ENCODE measurements at regions not wholly inside any gene's neighbourhood (a gene's known extent, or its start where the extent isn't known, plus 50 kb on each side); places are given as distances from the start of the nearest gene placed in this dataset.
A peak's percentile ranks its signal among the peaks of the same experiment; 100 is the strongest.

DNA sequence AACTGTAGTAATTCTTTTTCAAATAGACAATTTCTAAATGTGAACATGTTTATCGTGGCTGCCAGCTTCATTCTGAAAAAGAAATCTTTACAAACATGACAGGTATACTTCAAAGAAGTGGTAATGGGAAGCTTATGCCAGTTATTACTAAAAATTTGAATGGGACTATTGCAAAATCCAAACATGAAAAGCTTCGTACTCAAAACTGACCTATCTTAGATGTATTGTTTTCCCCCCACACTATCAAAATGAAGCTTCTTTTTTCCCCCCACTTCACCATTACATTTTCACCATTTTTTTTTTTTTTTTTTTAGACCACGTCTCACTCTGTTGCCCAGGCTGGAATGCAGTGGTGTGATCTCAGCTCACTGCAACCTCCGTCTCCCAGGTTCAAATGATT lies 50.4 kb upstream of the SERTAD2 start:
- DNase-seq: no peak

GRCh38 chr2:64704996-64705395 lies 51.3 kb upstream of the SERTAD2 start:
- no peak for DNase-seq

DNA sequence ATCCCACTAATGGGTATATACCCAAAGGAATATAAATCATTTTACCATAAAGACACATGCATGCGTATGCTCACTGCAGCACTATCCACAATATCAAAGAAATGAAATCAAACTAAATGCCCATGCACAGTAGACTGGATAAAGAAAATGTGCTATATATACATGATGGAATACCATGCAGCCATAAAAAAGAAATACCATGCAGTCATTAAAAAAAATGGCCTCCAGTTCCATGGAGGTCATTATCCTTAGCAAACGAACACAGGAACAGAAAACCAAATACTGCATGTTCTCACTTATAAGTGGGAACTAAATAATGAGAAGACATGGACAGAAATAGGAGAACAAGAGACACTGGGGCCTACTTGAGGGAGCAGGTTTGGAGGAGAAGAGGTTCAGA lies 53.6 kb upstream of the SERTAD2 start:
- no peak for DNase-seq

DNA sequence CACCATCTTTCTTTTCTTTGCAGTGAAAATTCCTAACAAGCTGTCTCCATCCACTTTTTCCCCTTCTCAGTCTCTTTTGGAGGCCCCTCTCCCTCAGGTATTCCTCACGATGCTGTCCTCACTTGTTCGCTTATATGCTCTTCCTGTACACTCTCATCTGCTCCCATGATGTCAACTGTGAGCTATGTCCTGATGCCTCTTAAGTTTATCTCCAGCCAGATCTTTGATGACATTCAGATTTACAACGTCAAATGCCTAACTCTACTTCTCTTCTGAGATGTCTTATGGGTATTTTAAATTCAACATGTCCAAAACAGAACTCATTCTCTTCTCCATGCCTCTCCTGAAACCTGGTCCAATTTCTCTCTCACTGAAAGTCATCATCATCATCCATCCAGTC lies 55.1 kb upstream of the SERTAD2 start:
- no peak for DNase-seq

DNA sequence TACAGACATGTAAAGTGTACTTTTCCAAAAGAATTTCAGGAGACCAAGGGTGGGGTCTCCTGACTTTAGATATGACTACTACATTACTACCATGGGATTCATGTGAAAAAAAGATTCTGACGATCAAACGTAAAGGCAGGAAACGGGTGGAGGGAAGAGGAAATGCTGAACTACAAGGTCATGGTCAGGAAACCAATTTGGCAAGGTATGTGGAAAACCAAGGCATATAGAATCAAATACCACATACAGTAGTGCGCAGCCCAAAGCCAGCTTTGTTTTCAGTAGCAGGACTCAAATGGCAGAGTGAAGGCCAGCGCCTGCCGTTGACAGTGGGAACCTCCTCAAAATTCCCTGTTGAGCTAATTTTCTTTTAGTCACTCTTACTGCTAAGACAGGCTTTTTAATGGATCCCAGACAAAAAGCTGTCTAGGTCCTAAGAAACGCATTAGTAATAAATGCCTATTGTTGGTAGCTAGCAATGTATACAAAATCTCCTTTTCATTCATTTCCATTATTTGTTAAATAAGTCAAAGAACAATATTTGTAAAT lies 57.6 kb upstream of the SERTAD2 start:
- DNase-seq: no peak

DNA sequence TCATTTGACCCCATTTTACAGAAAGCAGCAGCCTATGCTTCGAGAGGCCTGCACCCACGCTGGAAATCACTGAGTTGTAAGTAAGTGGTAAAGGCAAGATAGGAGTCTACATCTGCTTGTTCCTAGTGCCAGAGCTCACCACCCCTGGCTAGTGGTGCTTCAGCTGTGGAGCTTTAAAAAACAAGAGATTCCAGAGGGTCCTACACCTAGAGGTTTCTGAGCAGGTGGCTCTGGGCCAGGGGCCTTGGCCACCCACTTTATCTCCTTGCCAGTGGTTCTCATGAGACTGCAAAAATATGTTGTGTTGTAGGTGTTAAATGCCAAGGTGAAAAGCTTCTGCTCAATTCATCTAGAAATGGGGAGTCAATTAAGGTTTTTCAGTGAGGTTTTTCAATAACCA lies 60.0 kb upstream of the SERTAD2 start:
- no peak for DNase-seq

- no peak for DNase-seq
Observed at GRCh38 chr2:64716569-64716968, 62.9 kb upstream of the SERTAD2 start.

- DNase-seq: no peak
Observed at GRCh38 chr2:64718250-64718885, 64.7 kb upstream of the SERTAD2 start.

DNA sequence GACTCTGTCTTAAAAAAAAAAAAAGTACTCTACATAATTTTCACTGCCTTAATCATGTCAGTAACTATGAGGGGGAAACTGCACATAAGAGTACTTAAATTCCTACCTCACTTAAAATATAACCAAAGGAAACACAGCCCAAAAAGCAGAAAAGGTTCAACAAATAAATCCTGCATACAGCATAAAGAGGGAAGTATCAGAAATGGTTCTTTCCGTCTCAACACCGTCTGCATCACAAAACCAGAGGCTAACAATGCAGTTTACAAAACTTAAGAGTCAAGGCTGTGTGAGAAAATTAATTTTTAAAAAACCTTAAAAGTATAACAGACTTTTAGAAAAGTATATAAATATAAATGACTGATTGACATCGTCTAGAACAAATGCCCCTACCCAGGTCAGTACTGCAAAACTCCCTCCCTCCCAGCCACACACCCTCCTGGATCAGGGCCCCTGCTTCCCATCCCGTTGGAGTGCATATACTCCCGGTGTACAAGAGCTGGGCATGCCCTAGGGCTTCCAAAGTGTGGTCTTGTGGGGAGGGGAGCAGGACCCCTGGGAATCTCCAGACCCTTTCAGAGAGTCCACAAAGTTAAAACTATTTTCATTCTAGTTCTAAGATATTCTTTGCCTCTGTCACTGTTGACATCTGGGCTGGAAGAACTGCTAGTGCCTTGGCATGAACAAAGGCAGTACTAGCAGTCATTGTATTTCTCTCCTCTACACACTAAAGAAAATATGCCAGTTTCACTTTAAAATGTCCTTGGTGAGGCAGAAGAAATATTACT lies 67.0 kb upstream of the SERTAD2 start:
- no peak for DNase-seq

- DNase-seq: no peak
Observed at GRCh38 chr2:64721320-64721623, 67.6 kb upstream of the SERTAD2 start.

- DNase-seq: no peak
Observed at GRCh38 chr2:64722291-64723044, 68.8 kb upstream of the SERTAD2 start.

GRCh38 chr2:64727013-64727767 lies 73.5 kb upstream of the SERTAD2 start:
- DNase-seq: peak; percentile 61

GRCh38 chr2:64727843-64728463 lies 74.2 kb upstream of the SERTAD2 start:
- no peak for DNase-seq

- DNase-seq: no peak
Observed at GRCh38 chr2:64730551-64731262, 77.0 kb upstream of the SERTAD2 start.

DNA sequence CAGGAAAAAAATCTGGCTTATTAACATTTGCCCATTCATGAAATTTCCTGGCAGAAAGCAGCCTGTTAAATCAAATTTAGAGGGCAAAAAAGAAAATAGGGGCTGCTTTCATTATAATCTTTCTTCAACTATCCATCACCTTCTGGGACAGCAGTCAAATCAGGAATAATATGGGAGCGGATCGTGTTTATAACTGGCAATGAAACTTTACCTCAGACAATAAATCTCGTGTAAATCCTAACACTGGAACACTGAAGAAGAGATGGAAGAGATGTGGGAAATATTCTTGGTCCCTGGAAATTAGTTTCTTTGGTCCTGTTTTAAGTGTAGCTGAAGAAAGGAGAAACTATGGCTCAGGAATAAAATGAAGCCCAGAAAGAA lies 77.5 kb upstream of the SERTAD2 start:
- DNase-seq: no peak

- DNase-seq: no peak
Observed at GRCh38 chr2:64731746-64732145, 78.0 kb upstream of the SERTAD2 start.

GRCh38 chr2:64732146-64732545 lies 78.4 kb upstream of the SERTAD2 start:
- no peak for DNase-seq

GRCh38 chr2:64735504-64735903 lies 81.8 kb upstream of the SERTAD2 start:
- no peak for DNase-seq

DNA sequence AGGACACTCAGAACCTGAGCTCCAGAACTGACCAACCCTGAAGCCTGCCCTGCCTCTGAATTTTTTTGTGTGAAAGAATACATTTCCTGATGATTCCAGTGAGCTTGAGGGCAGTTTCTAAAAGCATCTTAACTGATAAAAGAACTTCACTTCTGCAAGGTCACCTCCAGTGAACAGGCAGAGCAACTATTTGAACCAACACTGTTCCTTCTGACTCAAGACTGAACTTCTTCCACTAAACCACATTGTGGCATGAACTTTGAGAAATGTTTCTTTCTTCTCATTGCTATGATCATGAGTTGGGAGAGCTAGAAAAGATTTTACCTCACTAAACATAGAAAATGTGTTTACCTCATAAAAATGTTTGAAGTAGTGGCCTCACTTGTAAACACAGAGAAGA lies 83.8 kb upstream of the SERTAD2 start:
- DNase-seq: no peak

DNA sequence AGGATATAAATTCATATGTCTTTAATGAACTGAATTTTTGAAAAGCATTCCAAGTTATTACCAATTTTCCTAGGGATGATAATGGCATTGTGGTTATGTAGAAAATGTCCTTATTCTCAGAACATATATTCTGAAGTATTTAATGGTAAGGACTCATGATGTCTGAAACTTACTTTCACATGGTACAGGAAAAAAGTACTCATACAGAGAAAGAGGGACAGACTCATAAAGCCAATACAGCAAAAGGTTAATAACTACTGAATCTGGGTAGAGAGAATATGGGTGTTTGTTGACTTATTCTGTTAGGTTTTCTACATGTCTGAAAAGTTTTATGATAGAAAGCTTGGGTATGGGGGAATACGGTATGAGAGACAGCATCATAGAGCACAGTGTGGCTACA lies 84.3 kb upstream of the SERTAD2 start:
- DNase-seq: no peak

GRCh38 chr2:64742678-64743077 lies 89.0 kb upstream of the SERTAD2 start:
- no peak for DNase-seq

DNA sequence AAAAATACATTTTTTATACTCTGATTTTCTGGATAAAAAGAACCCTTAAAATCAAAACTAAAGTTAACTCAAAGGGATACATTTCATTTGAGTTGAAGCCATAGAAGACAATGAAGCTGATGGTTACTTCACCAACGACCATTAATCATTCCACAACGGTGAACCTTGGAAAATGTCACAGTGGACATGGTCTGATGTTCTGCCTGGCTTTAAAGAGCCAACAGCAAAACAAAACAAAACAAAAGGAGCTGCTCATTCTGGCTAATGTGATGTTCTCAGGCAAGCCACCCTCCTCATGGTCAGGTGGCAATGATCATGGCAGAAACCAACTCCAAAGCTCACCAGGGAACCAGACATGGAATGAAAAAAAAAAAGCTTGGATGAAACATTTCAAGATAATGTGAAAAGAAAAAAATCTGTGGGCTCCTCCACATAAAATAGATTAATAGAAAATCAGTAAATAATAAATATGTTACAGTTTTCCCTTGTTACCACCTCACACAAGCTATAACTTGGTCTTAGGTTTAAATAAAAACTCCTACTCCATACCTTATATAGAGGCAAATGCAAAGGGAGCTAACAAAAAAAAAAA lies 90.1 kb upstream of the SERTAD2 start:
- no peak for DNase-seq
